ENCODE measurements at regions not wholly inside any gene's neighbourhood (a gene's known extent, or its start where the extent isn't known, plus 50 kb on each side); places are given as distances from the start of the nearest gene placed in this dataset.
"Not testable (repeated sequence)": the region's sequence is repeated elsewhere in the genome, so short reads cannot be mapped to it uniquely, and the experiment has no call there.

- no peak for DNase-seq (ENCODE audit: low read depth in 3 of 3)
Measured at GRCh38 chr13:109331011-109331433, 455.4 kb downstream of the IRS2 start.

- DNase-seq (ENCODE audit: low read depth in 3 of 3), result no peak
Measured at GRCh38 chr13:109330123-109330522, 456.3 kb downstream of the IRS2 start.

GRCh38 chr13:109329175-109329574 is 457.2 kb downstream of the IRS2 start:
- no peak for DNase-seq (ENCODE audit: low read depth in 3 of 3)

GRCh38 chr13:109326601-109327000 is 459.8 kb downstream of the IRS2 start:
- no peak for DNase-seq (ENCODE audit: low read depth in 3 of 3)

- no peak for DNase-seq (ENCODE audit: low read depth in 3 of 3)
Measured at GRCh38 chr13:109323338-109323737, 463.0 kb downstream of the IRS2 start.

GRCh38 chr13:109318945-109319590 is 467.3 kb downstream of the IRS2 start:
- no peak for DNase-seq (ENCODE audit: low read depth in 3 of 3)

GRCh38 chr13:109315481-109315880 is 470.9 kb downstream of the IRS2 start:
- DNase-seq (ENCODE audit: low read depth in 3 of 3), result no peak

- DNase-seq (ENCODE audit: low read depth in 3 of 3), result no peak
Measured at GRCh38 chr13:109314101-109314500, 472.3 kb downstream of the IRS2 start.

GRCh38 chr13:109312399-109312798 is 474.0 kb downstream of the IRS2 start:
- DNase-seq (ENCODE audit: low read depth in 3 of 3), result no peak

- DNase-seq (ENCODE audit: low read depth in 3 of 3), result not testable (repeated sequence)
Measured at GRCh38 chr13:109311431-109311976, 474.9 kb downstream of the IRS2 start.

- DNase-seq (ENCODE audit: low read depth in 3 of 3), result no peak
Measured at GRCh38 chr13:109309625-109310363, 476.6 kb downstream of the IRS2 start.

- no peak for DNase-seq (ENCODE audit: low read depth in 3 of 3)
Measured at GRCh38 chr13:109307027-109307426, 479.4 kb downstream of the IRS2 start.

GRCh38 chr13:109301726-109302125 is 484.7 kb downstream of the IRS2 start:
- no peak for DNase-seq (ENCODE audit: low read depth in 3 of 3)

- no peak for DNase-seq (ENCODE audit: low read depth in 3 of 3)
Measured at GRCh38 chr13:109301276-109301675, 485.1 kb downstream of the IRS2 start.

- DNase-seq (ENCODE audit: low read depth in 3 of 3), result no peak
Measured at GRCh38 chr13:109297628-109298027, 488.8 kb downstream of the IRS2 start.

GRCh38 chr13:109293166-109293565 is 493.2 kb downstream of the IRS2 start:
- no peak for DNase-seq (ENCODE audit: low read depth in 3 of 3)

GRCh38 chr13:109288151-109288709 is 498.2 kb downstream of the IRS2 start:
- DNase-seq (ENCODE audit: low read depth in 3 of 3), result no peak

- no peak for DNase-seq (ENCODE audit: low read depth in 3 of 3)
Measured at GRCh38 chr13:109287553-109287952, 498.8 kb downstream of the IRS2 start.

- DNase-seq (ENCODE audit: low read depth in 3 of 3), result no peak
Measured at GRCh38 chr13:109285586-109285985, 500.8 kb downstream of the IRS2 start.

- DNase-seq (ENCODE audit: low read depth in 3 of 3), result no peak
Measured at GRCh38 chr13:109281903-109282635, 504.3 kb downstream of the IRS2 start.

GRCh38 chr13:109281017-109281902 is 505.1 kb downstream of the IRS2 start:
- DNase-seq (ENCODE audit: low read depth in 3 of 3), result no peak

Measured in stimulated activated CD4-positive, alpha-beta T cell treated with anti-CD3 and anti-CD28 coated beads, TNF-alpha, amount 100 ng/mL, for 48 hours (primary cell).